ENCODE measurements at regions not wholly inside any gene's neighbourhood (a gene's known extent, or its start where the extent isn't known, plus 50 kb on each side); places are given as distances from the start of the nearest gene placed in this dataset.

DNA sequence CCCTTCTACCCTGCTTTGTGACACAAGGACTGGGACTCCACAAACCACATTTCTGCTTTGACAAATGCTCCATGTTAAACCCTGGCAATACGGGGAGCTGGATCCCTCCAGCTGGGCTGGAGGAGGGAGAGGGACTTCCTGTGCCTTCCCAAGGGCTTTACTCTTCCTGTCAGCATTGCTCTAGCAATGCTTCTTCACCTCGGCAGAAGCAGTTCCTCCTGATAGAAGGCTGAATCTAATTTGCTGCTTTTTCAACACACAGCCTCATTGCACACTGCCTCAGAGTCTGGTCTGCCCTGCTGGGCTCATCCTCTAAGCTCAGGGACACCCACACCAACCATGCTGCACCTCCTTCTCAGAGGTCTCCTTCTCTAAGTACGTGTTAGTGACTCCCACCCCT, 142.8 kb upstream of the SMAD3 start:
- TF ChIP-seq, protein P1, sequence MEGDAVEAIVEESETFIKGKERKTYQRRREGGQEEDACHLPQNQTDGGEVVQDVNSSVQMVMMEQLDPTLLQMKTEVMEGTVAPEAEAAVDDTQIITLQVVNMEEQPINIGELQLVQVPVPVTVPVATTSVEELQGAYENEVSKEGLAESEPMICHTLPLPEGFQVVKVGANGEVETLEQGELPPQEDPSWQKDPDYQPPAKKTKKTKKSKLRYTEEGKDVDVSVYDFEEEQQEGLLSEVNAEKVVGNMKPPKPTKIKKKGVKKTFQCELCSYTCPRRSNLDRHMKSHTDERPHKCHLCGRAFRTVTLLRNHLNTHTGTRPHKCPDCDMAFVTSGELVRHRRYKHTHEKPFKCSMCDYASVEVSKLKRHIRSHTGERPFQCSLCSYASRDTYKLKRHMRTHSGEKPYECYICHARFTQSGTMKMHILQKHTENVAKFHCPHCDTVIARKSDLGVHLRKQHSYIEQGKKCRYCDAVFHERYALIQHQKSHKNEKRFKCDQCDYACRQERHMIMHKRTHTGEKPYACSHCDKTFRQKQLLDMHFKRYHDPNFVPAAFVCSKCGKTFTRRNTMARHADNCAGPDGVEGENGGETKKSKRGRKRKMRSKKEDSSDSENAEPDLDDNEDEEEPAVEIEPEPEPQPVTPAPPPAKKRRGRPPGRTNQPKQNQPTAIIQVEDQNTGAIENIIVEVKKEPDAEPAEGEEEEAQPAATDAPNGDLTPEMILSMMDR (IDR thresholded peaks at IDR 0.05) = no peak
- no peak for TF ChIP-seq POLR2AphosphoS5 (IDR thresholded peaks at IDR 0.05)
- no peak for TF ChIP-seq POLR2A (IDR thresholded peaks at IDR 0.05)

All from upper lobe of left lung (tissue), 4 donors.